ENCODE measurements at regions not wholly inside any gene's neighbourhood (a gene's known extent, or its start where the extent isn't known, plus 50 kb on each side); places are given as distances from the start of the nearest gene placed in this dataset.

- TF ChIP-seq, protein P1, sequence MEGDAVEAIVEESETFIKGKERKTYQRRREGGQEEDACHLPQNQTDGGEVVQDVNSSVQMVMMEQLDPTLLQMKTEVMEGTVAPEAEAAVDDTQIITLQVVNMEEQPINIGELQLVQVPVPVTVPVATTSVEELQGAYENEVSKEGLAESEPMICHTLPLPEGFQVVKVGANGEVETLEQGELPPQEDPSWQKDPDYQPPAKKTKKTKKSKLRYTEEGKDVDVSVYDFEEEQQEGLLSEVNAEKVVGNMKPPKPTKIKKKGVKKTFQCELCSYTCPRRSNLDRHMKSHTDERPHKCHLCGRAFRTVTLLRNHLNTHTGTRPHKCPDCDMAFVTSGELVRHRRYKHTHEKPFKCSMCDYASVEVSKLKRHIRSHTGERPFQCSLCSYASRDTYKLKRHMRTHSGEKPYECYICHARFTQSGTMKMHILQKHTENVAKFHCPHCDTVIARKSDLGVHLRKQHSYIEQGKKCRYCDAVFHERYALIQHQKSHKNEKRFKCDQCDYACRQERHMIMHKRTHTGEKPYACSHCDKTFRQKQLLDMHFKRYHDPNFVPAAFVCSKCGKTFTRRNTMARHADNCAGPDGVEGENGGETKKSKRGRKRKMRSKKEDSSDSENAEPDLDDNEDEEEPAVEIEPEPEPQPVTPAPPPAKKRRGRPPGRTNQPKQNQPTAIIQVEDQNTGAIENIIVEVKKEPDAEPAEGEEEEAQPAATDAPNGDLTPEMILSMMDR (conservative IDR thresholded peaks at IDR 0.05; ENCODE audit: low read depth, low read length): no peak
- TF ChIP-seq EZH2 (IDR thresholded peaks at IDR 0.05; ENCODE audit: borderline replicate concordance, low read depth, low read length, poor library complexity, severe bottlenecking): no peak
Observed at GRCh38 chr12:59446116-59446515, 149.7 kb upstream of the SLC16A7 start.
